ENCODE measurements at regions not wholly inside any gene's neighbourhood (a gene's known extent, or its start where the extent isn't known, plus 50 kb on each side); places are given as distances from the start of the nearest gene placed in this dataset.

GRCh38 chr16:73912281-73912680, 384.3 kb upstream of the PSMD7 start:
- no peak for TF ChIP-seq CTCF (IDR thresholded peaks at IDR 0.05; ENCODE audit: low read depth, low read length, poor library complexity, severe bottlenecking)
- TF ChIP-seq EZH2phosphoT487 (IDR thresholded peaks at IDR 0.05; ENCODE audit: borderline replicate concordance, low read length) = no peak

All from DOHH2 (cell line).